Umbilical cord (tissue), 1 donor: ENCODE measurements at regions not wholly inside any gene's neighbourhood (a gene's known extent, or its start where the extent isn't known, plus 50 kb on each side); places are given as distances from the start of the nearest gene placed in this dataset.

Experiments
- DNase-seq: peaks from one replicate; pipeline ENCODE4 v3.0.0-alpha.2; 2015; ENCODE audit warnings: low spot score

GRCh38 chr6:106747139-106747538, 117.8 kb downstream of the QRSL1 start:
- DNase-seq: no peak

- peak; percentile 49 for DNase-seq
Measured at GRCh38 chr6:106746652-106747051, 117.3 kb downstream of the QRSL1 start.

DNA sequence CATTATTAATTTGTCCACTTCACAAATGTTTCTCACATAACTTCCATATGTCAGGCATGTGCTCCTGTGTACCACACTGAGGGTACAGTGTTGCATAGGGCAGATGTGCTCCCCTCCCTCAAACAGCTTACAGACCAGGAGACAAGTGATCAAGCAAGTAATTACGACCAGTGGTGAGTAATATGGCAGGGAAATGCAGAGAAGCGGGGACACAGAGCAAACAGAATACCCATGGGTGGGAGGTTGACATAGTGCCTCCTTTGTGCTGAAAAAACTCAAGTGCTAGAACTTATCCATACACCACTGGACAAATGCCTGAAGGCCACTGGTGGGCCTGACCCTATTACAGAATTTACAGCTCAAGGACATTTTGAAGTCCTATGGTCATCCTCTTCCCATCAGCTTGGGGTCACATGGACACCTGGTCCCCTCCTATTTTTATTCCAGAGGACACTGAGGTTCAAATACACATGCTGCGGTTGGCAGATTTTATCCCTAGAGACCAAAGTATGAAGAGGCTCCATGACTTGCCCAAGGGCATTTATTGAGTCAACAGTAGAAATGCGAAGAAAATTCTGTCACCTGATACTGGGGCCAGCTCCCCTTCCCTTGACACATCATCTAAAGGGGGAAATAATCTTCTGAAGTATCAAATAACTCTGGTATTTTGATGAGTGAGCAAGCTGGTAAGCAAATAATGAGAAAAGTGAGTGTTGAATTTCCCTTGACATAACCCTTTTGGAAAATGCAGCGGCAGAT, 116.6 kb downstream of the QRSL1 start:
- no peak for DNase-seq

GRCh38 chr6:106745197-106745770, 115.9 kb downstream of the QRSL1 start:
- no peak for DNase-seq

GRCh38 chr6:106744781-106745180, 115.4 kb downstream of the QRSL1 start:
- DNase-seq: no peak

DNA sequence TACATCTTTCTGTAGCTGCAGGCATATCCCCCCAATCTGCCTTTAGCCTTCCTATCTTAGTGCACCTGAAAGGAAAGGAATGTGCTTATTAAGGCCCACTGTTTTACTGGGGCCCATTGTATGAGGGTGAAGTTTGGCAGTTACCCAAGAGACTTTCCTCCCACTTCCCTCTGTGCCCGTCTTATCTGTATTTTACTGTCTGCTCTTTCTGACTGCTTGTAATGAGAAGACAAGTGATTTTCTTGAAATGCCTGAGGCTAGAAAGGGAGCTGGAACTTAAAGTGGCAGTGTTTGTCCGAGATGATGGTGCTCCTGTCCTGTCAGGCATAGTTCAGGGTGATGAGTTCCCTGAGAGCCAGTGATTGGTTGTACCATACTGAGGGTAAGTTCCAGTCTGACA, 114.7 kb downstream of the QRSL1 start:
- peak; percentile 15 for DNase-seq

DNA sequence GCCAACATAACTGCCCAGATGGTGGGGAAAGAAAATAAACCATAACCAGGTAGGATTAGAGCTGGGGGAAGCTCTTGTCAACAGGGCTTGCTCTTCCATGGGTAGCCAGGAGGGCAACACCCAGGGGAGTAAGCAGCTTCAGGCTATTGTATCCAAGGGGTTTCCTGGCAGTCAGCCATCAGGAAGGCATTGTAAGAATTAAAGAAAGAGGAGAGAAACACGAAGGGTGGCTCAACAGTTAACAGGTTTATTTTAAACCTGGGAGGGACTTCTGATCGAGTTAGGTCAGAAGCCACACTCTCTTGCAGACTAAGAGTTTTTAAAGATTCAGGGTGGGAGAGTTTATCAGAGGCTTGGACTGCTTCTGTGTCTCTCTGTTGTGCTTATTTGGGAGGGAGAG, 114.2 kb downstream of the QRSL1 start:
- DNase-seq: no peak

GRCh38 chr6:106740287-106740686, 110.9 kb downstream of the QRSL1 start:
- DNase-seq: no peak

DNA sequence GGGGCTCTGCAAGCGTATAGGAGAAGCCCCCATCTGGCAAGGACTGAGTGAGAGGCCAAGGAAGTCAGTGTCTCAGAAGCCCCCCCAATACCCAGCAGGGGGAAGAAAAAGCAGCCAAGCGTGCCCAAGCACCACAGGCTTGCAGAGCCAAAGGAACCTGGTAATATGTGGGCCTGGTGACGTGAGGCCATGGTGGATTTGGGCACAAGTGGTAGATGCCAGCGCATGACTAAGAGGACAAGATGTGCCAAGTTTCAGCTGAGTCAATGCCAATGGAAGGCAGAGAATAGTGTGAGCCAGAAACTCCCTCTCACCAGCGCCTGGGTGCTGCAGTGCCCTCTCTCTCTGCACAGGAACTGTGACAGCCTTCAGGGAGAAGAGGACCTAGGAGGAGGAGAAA, 110.0 kb downstream of the QRSL1 start:
- DNase-seq: no peak

DNA sequence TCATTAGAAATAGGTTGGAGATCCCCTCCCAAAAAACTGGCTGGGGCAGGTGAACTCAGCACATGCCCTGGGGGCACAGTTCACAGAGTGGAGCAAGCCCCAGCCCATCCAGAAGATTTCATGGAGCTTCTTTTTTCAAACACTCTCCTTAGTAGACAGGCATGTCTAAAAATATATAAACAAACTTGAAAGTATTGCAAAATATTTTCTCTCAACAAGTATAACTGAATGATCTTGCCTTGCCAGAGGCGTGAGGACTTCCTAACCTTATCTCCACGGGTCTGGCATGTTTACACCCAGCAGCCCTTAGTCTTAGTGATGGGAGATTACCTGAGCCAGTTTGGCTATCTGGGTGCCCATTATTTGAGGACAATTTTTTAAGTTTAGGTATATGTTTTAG, 107.1 kb downstream of the QRSL1 start:
- DNase-seq: peak; percentile 9

DNA sequence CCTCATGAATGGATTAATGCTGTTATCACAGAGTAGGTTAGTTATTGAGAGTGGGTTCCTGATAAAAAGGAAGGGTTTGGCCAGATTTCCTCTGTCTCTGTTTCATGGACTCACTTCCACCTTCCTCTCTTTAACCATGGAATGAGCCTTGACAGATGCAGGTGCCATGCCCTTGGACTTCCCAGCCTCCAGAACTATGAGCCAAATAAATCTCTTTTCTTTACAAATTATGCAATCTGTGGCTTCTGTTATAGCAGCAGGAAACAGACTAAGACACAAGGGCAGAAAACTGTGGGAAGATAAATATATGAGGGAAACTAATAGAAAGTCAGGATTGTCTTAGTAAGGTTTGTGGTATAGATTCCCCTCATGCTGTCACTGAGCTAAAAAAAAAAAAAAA, 106.5 kb downstream of the QRSL1 start:
- DNase-seq: no peak

GRCh38 chr6:106735136-106735633, 105.8 kb downstream of the QRSL1 start:
- no peak for DNase-seq

GRCh38 chr6:106733386-106733785, 104.0 kb downstream of the QRSL1 start:
- DNase-seq: no peak

GRCh38 chr6:106732376-106732940, 103.1 kb downstream of the QRSL1 start:
- DNase-seq: no peak

- DNase-seq: no peak
Measured at GRCh38 chr6:106731843-106732160, 102.4 kb downstream of the QRSL1 start.

GRCh38 chr6:106731144-106731842, 101.9 kb downstream of the QRSL1 start:
- DNase-seq: no peak

- DNase-seq: peak; percentile 18
Measured at GRCh38 chr6:106730718-106731117, 101.3 kb downstream of the QRSL1 start.

GRCh38 chr6:106730264-106730663, 100.9 kb downstream of the QRSL1 start:
- DNase-seq: no peak

DNA sequence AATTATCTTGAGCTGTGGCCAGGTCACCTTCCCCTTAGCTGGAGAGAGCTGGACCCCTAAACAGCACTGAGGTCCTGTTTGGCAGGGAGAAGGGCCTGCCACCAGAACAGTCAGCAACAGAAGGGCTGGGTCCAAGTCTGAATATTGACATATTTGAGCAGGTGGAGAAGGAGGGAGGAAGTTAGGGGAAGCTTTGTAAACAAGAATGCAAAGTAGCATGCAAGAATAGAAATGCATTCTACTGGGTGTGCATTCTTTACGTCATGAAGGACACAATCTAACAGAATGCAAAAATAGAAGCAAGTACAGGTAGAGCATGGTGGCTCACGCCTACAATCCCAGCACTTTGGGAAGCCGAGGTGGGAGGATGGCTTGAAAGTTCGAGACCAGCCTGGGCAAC, 100.5 kb downstream of the QRSL1 start:
- DNase-seq: no peak

DNA sequence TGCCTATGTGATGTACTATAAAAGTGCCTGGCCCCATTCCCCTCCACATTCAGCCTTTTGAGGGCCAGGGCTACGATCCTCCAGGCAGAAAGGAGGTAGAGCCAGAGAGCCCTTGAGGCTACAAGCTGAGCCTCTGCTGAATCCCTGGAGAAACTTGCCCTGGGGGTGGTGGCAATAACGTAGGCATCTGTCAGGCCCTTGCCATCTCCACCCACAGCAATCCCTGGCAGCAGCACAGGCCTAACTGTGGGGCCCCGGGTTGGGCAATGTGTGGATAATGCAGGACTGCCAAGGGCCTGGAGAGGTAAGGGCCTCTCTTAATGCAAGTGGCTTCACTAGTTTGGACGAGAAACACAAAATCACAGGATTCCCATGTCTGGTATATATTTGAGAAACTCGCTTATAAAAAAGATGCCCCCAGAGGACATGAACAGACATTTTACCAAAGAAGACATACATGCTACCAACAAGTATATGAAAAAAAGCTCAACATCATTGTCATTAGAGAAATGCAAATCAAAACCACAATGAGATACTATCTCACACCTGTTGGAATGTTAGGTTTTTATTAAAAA, 99.0 kb downstream of the QRSL1 start:
- no peak for DNase-seq

- DNase-seq: no peak
Measured at GRCh38 chr6:106727480-106728149, 98.2 kb downstream of the QRSL1 start.

- no peak for DNase-seq
Measured at GRCh38 chr6:106724848-106725247, 95.5 kb downstream of the QRSL1 start.
